PC-9 (cell line): ENCODE measurements at regions not wholly inside any gene's neighbourhood (a gene's known extent, or its start where the extent isn't known, plus 50 kb on each side); places are given as distances from the start of the nearest gene placed in this dataset.

Experiments used
- BruUV-seq: library from RNA; stranded (reverse); fragments of 400-500 nt; replicated peaks from 2 replicates; lab custom pipeline; 2021; lab: Mats Ljungman, UMichigan
- CTCF ChIA-PET: fragments of 300-600 bp; sonication (Branson Sonifier 250); formaldehyde crosslinking; loops from one replicate; lab custom pipeline; 2022; ENCODE audit warnings: antibody characterized with exemption; lab: Charles Lee
- POLR2A ChIA-PET: fragments of 300-600 bp; sonication (Branson Sonifier 250); formaldehyde crosslinking; loops from one replicate; lab custom pipeline; 2022; ENCODE audit warnings: antibody characterized with exemption; ENCODE audit not compliant: unreplicated experiment; lab: Charles Lee
- DNase-seq, 2 experiments: peaks; one replicate each; pipeline versions ENCODE4 v3.0.0 to v3.0.0-alpha.2; 2015 to 2022; ENCODE audit warnings: mixed read lengths in 1 of 2
- H2AFZ ChIP-seq: fragments of 200-600 bp; sonication (generic); 2 replicates; pipeline ENCODE4 v1.8.1; 2017; ENCODE audit warnings: antibody characterized with exemption
- H3F3A ChIP-seq: fragments of 200-600 bp; sonication (generic); 2 replicates; pipeline ENCODE4 v1.8.1; 2017; ENCODE audit warnings: antibody characterized with exemption, mild to moderate bottlenecking, low read depth; ENCODE audit not compliant: insufficient read depth
- H3K27ac ChIP-seq: fragments of 200-600 bp; sonication (generic); 2 replicates; pipeline ENCODE4 v1.6.1; 2016; ENCODE audit warnings: mixed run types
- H3K27me3 ChIP-seq: fragments of 200-600 bp; sonication (generic); 2 replicates; pipeline ENCODE4 v1.6.1; 2016; ENCODE audit warnings: low read depth, mixed run types; ENCODE audit not compliant: insufficient read depth
- H3K36me3 ChIP-seq: fragments of 200-600 bp; sonication (generic); 2 replicates; pipeline ENCODE4 v1.6.1; 2016; ENCODE audit warnings: low read depth, mixed run types
- H3K4me1 ChIP-seq: fragments of 200-600 bp; sonication (generic); replicated peaks from 2 replicates; pipeline ENCODE4 v1.6.1; 2016; ENCODE audit warnings: mixed run types; ENCODE audit not compliant: insufficient read depth
- H3K4me2 ChIP-seq: fragments of 200-600 bp; sonication (generic); 2 replicates; pipeline ENCODE4 v1.6.1; 2017; ENCODE audit warnings: mixed run types
- H3K4me3 ChIP-seq: fragments of 200-600 bp; sonication (generic); 2 replicates; pipeline ENCODE4 v1.6.1; 2016; ENCODE audit warnings: mixed run types
- H3K79me2 ChIP-seq: fragments of 200-600 bp; sonication (generic); 2 replicates; pipeline ENCODE4 v1.6.1; 2017; ENCODE audit warnings: low read depth, mixed run types
- H3K9me2 ChIP-seq: fragments of 200-600 bp; sonication (generic); 2 replicates; pipeline ENCODE4 v1.8.1; 2017; ENCODE audit warnings: mild to moderate bottlenecking; ENCODE audit not compliant: insufficient read depth
- H3K9me3 ChIP-seq: fragments of 200-600 bp; sonication (generic); 2 replicates; pipeline ENCODE4 v1.8.1; 2016; ENCODE audit warnings: low read depth; ENCODE audit not compliant: insufficient read depth
- H4K20me1 ChIP-seq: fragments of 200-600 bp; sonication (generic); 2 replicates; pipeline ENCODE4 v1.8.1; 2017; ENCODE audit not compliant: insufficient read depth
- CTCF ChIP-seq: fragments of 200-600 bp; sonication (generic); conservative IDR thresholded peaks from 2 replicates; pipeline ENCODE4 v1.6.1; 2017; ENCODE audit warnings: mixed run types, antibody characterized with exemption, mild to moderate bottlenecking, moderate library complexity
- EZH2 ChIP-seq: fragments of 200-600 bp; sonication (generic); IDR thresholded peaks from 2 replicates; pipeline ENCODE4 v1.8.0; 2017; ENCODE audit warnings: antibody characterized with exemption, low read depth
- intact Hi-C: fragments of 100-400 bp; cut with micrococcal nuclease; formaldehyde crosslinking; loops from one replicate; pipeline ENCODE4 v1.10.0; 2022; ENCODE audit not compliant: unreplicated experiment

DNA sequence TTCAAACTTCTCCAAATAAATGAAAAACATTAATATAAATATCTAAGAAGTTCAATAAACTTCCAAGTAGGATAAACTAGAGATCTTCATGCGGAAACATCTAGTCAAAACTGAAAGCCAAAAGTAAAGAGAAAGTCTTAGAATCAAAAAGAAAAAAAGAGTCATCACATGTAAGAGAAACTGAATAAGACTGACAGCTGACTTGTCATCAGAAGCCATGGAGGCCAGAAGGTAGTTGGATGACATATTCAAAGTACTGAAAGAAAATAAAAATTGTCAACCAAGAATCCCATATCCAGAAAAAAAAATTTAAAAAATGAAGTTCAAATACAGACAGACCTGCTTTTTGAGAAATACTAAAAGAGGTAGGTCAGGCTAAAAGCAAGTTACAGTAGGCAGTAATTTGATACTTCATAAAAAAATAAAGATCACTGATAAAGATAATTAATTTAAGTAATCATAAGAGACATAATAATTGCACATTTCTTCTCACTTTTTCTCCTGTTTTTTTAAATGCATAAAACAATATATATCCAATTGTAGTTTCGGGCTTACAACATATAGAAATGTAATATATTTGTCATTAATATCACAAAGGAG lies 327.6 kb upstream of the PCDH9 start:
- DNase-seq = no peak
- H3K36me3 ChIP-seq = no peaks in the 10 kb centered on the region
- CTCF ChIA-PET = no interaction called here

GRCh38 chr13:67557118-67557517 lies 327.0 kb upstream of the PCDH9 start:
- POLR2A ChIA-PET = no interaction called here
- H4K20me1 ChIP-seq = no peaks in the 10 kb centered on the region
- H3K79me2 ChIP-seq = no peaks in the 10 kb centered on the region
- TF ChIP-seq EZH2 (no peak), CTCF (no peak)
- H3F3A ChIP-seq = no peaks in the 10 kb centered on the region
- BruUV-seq = no TSS peak
- no peak for DNase-seq
- peaks cover 4% of the 10 kb centered on the region; the same call in 1 of the 2 replicates for H3K9me3 ChIP-seq
- CTCF ChIA-PET = no interaction called here
- H3K9me2 ChIP-seq = no peaks in the 10 kb centered on the region
- H3K36me3 ChIP-seq = no peaks in the 10 kb centered on the region
- no peak overlapping the region for H3K4me2 ChIP-seq
- H3K27ac ChIP-seq = no peak overlapping the region
- H3K4me3 ChIP-seq = no peak overlapping the region
- H2AFZ ChIP-seq = no peak overlapping the region
- H3K27me3 ChIP-seq = no peaks in the 10 kb centered on the region
- H3K4me1 ChIP-seq = no peaks in the 10 kb centered on the region
- intact Hi-C loops = no loop called here

More for the DNA sequence above, 327.6 kb upstream of the PCDH9 start:
- Histone ChIP-seq H3K27me3 (no peaks in the 10 kb centered on the region), H3K4me1 (no peaks in the 10 kb centered on the region), H3K79me2 (no peaks in the 10 kb centered on the region), H3K27ac (no peak overlapping the region), H3K9me2 (no peaks in the 10 kb centered on the region), H3F3A (no peaks in the 10 kb centered on the region), H3K9me3 (peaks cover 4% of the 10 kb centered on the region; the same call in 1 of the 2 replicates), H3K4me2 (no peak overlapping the region), H2AFZ (no peak overlapping the region), H4K20me1 (no peaks in the 10 kb centered on the region), H3K4me3 (no peak overlapping the region)
- intact Hi-C loops = no loop called here
- no TSS peak for BruUV-seq
- no peak for TF ChIP-seq CTCF
- no peak for TF ChIP-seq EZH2
- POLR2A ChIA-PET = no interaction called here

- H3K9me2 ChIP-seq = no peaks in the 10 kb centered on the region
- no peak overlapping the region for H3K27ac ChIP-seq
- DNase-seq = no peak
- BruUV-seq = no TSS peak
- H3K4me1 ChIP-seq = no peaks in the 10 kb centered on the region
- no peak overlapping the region for H2AFZ ChIP-seq
- H3K36me3 ChIP-seq = no peaks in the 10 kb centered on the region
- intact Hi-C loops = no loop called here
- TF ChIP-seq EZH2 = no peak
- TF ChIP-seq CTCF = no peak
- no peak overlapping the region for H3K4me2 ChIP-seq
- no peak overlapping the region for H3K4me3 ChIP-seq
- no peaks in the 10 kb centered on the region for H3K79me2 ChIP-seq
- ChIA-PET CTCF (no interaction called here), POLR2A (no interaction called here)
- no peaks in the 10 kb centered on the region for H3F3A ChIP-seq
- peaks cover 4% of the 10 kb centered on the region; the same call in 1 of the 2 replicates for H3K9me3 ChIP-seq
- no peaks in the 10 kb centered on the region for H3K27me3 ChIP-seq
- no peaks in the 10 kb centered on the region for H4K20me1 ChIP-seq
Measured at GRCh38 chr13:67554746-67555452, 324.8 kb upstream of the PCDH9 start.
